ENCODE measurements at regions not wholly inside any gene's neighbourhood (a gene's known extent, or its start where the extent isn't known, plus 50 kb on each side); places are given as distances from the start of the nearest gene placed in this dataset.

DNA sequence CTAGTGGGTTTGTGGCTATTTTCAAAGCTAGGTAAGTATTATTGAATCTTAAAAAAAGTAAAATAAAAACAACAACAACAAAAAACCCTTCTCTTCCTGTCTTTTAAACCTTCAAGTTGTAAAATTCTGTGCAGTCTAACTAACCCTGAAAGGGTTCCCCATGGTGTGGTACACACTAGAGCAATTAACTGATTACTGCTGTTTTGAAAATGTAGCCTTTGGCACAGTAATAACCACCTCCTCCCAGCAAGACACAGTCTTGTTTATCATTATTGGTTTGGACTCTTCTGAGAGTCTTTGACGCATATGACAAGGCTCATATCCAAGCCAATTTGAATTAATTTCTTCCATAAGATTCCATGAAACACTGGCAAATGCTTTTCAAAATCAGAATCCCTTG lies 2184.6 kb upstream of the PIK3C3 start:
- TF ChIP-seq YY1 (IDR thresholded peaks at IDR 0.05) = no peak
- TF ChIP-seq, protein P1, sequence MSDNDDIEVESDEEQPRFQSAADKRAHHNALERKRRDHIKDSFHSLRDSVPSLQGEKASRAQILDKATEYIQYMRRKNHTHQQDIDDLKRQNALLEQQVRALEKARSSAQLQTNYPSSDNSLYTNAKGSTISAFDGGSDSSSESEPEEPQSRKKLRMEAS (IDR thresholded peaks at IDR 0.05) = no peak
- TF ChIP-seq, protein P2, sequence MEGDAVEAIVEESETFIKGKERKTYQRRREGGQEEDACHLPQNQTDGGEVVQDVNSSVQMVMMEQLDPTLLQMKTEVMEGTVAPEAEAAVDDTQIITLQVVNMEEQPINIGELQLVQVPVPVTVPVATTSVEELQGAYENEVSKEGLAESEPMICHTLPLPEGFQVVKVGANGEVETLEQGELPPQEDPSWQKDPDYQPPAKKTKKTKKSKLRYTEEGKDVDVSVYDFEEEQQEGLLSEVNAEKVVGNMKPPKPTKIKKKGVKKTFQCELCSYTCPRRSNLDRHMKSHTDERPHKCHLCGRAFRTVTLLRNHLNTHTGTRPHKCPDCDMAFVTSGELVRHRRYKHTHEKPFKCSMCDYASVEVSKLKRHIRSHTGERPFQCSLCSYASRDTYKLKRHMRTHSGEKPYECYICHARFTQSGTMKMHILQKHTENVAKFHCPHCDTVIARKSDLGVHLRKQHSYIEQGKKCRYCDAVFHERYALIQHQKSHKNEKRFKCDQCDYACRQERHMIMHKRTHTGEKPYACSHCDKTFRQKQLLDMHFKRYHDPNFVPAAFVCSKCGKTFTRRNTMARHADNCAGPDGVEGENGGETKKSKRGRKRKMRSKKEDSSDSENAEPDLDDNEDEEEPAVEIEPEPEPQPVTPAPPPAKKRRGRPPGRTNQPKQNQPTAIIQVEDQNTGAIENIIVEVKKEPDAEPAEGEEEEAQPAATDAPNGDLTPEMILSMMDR (IDR thresholded peaks at IDR 0.05; ENCODE audit: low read depth, low read length, missing input control) = no peak
- TF ChIP-seq, protein P3, sequence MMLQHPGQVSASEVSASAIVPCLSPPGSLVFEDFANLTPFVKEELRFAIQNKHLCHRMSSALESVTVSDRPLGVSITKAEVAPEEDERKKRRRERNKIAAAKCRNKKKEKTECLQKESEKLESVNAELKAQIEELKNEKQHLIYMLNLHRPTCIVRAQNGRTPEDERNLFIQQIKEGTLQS (IDR thresholded peaks at IDR 0.05) = no peak
- TF ChIP-seq, protein P4, sequence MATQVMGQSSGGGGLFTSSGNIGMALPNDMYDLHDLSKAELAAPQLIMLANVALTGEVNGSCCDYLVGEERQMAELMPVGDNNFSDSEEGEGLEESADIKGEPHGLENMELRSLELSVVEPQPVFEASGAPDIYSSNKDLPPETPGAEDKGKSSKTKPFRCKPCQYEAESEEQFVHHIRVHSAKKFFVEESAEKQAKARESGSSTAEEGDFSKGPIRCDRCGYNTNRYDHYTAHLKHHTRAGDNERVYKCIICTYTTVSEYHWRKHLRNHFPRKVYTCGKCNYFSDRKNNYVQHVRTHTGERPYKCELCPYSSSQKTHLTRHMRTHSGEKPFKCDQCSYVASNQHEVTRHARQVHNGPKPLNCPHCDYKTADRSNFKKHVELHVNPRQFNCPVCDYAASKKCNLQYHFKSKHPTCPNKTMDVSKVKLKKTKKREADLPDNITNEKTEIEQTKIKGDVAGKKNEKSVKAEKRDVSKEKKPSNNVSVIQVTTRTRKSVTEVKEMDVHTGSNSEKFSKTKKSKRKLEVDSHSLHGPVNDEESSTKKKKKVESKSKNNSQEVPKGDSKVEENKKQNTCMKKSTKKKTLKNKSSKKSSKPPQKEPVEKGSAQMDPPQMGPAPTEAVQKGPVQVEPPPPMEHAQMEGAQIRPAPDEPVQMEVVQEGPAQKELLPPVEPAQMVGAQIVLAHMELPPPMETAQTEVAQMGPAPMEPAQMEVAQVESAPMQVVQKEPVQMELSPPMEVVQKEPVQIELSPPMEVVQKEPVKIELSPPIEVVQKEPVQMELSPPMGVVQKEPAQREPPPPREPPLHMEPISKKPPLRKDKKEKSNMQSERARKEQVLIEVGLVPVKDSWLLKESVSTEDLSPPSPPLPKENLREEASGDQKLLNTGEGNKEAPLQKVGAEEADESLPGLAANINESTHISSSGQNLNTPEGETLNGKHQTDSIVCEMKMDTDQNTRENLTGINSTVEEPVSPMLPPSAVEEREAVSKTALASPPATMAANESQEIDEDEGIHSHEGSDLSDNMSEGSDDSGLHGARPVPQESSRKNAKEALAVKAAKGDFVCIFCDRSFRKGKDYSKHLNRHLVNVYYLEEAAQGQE (IDR thresholded peaks at IDR 0.05) = no peak
- TF ChIP-seq NR2F2 (IDR thresholded peaks at IDR 0.05) = no peak
- no peak for TF ChIP-seq HNF4A (conservative IDR thresholded peaks at IDR 0.05)
- TF ChIP-seq GABPA (IDR thresholded peaks at IDR 0.05 in 1 of 2, conservative IDR thresholded peaks at IDR 0.05 in 1 of 2) = no peak
- TF ChIP-seq EGR1 (IDR thresholded peaks at IDR 0.05; ENCODE audit: low read depth in 2 of 2) = no peak
- TF ChIP-seq, protein P5, sequence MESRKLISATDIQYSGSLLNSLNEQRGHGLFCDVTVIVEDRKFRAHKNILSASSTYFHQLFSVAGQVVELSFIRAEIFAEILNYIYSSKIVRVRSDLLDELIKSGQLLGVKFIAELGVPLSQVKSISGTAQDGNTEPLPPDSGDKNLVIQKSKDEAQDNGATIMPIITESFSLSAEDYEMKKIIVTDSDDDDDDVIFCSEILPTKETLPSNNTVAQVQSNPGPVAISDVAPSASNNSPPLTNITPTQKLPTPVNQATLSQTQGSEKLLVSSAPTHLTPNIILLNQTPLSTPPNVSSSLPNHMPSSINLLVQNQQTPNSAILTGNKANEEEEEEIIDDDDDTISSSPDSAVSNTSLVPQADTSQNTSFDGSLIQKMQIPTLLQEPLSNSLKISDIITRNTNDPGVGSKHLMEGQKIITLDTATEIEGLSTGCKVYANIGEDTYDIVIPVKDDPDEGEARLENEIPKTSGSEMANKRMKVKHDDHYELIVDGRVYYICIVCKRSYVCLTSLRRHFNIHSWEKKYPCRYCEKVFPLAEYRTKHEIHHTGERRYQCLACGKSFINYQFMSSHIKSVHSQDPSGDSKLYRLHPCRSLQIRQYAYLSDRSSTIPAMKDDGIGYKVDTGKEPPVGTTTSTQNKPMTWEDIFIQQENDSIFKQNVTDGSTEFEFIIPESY (IDR thresholded peaks at IDR 0.05) = no peak
- no peak for TF ChIP-seq TAF1 (conservative IDR thresholded peaks at IDR 0.05)
- TF ChIP-seq SP1 (IDR thresholded peaks at IDR 0.05) = no peak
- TF ChIP-seq RXRA (IDR thresholded peaks at IDR 0.05) = no peak

All from liver (tissue), 3 donors.